GM23338 (cell line): ENCODE measurements at regions not wholly inside any gene's neighbourhood (a gene's known extent, or its start where the extent isn't known, plus 50 kb on each side); places are given as distances from the start of the nearest gene placed in this dataset.

Source experiments
- CREB1 ChIP-seq: fragments of 250-450 bp; sonication (Bioruptor Pico); IDR thresholded peaks from 2 replicates; pipeline ENCODE4 v1.5.0; 2020; ENCODE audit warnings: low read depth, mild to moderate bottlenecking, moderate library complexity
- EZH2 ChIP-seq: fragments of 200-600 bp; sonication (generic); IDR thresholded peaks from one replicate; pipeline ENCODE4 v1.8.0; 2017; ENCODE audit warnings: antibody characterized with exemption, mild to moderate bottlenecking, low read depth; ENCODE audit not compliant: unreplicated experiment
- EZH2phosphoT487 ChIP-seq: fragments of 200-600 bp; sonication (generic); IDR thresholded peaks from one replicate; pipeline ENCODE4 v1.8.1; 2018; ENCODE audit warnings: antibody characterized with exemption; ENCODE audit not compliant: unreplicated experiment
- JUNB ChIP-seq: IDR thresholded peaks from one replicate; pipeline ENCODE4 v1.6.1; 2016; ENCODE audit warnings: antibody characterized with exemption; ENCODE audit not compliant: unreplicated experiment
- POLR2AphosphoS5 ChIP-seq: IDR thresholded peaks from 2 replicates; pipeline ENCODE4 v1.6.1; 2016; ENCODE audit warnings: antibody characterized with exemption, low read depth
- TF ChIP-seq, protein P1 (sequence below), 2 experiments: fragments of 200-600 bp in 1 of 2; sonication (generic) in 1 of 2; conservative IDR thresholded peaks; 2 replicates each; pipeline versions ENCODE4 v1.5.1 to v1.6.1; 2016 to 2017; ENCODE audit warnings: antibody characterized with exemption in 2 of 2, low read depth in 2 of 2, mild to moderate bottlenecking in 2 of 2, moderate library complexity in 1 of 2

DNA sequence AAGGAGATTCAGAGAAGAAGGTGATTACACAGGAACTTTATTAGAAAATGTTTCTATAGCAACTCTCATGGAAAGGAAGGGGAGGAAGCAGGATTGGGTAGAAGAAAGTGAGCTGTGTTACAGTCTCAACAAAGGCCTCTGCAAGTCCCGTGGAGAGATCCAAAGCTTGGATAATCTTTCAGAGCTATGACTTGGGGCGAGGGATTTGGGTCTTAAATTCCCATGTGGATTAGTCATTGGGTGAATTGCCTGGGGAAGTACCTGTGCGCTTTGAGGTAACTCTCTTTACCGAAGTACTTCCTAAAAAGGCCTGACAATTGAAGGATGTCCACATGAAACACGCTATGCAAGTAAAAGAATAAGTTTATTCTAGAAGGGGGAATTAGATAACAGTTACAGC lies 133.8 kb upstream of the ANKRD50 start:
- TF ChIP-seq, protein P1, sequence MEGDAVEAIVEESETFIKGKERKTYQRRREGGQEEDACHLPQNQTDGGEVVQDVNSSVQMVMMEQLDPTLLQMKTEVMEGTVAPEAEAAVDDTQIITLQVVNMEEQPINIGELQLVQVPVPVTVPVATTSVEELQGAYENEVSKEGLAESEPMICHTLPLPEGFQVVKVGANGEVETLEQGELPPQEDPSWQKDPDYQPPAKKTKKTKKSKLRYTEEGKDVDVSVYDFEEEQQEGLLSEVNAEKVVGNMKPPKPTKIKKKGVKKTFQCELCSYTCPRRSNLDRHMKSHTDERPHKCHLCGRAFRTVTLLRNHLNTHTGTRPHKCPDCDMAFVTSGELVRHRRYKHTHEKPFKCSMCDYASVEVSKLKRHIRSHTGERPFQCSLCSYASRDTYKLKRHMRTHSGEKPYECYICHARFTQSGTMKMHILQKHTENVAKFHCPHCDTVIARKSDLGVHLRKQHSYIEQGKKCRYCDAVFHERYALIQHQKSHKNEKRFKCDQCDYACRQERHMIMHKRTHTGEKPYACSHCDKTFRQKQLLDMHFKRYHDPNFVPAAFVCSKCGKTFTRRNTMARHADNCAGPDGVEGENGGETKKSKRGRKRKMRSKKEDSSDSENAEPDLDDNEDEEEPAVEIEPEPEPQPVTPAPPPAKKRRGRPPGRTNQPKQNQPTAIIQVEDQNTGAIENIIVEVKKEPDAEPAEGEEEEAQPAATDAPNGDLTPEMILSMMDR (conservative IDR thresholded peaks at IDR 0.05; ENCODE audit: low read depth in 2 of 2): no peak
- TF ChIP-seq POLR2AphosphoS5: no peak
- TF ChIP-seq JUNB: no peak
- no peak for TF ChIP-seq EZH2phosphoT487
- TF ChIP-seq CREB1: no peak
- no peak for TF ChIP-seq EZH2
